ENCODE measurements at regions not wholly inside any gene's neighbourhood (a gene's known extent, or its start where the extent isn't known, plus 50 kb on each side); places are given as distances from the start of the nearest gene placed in this dataset.

DNA sequence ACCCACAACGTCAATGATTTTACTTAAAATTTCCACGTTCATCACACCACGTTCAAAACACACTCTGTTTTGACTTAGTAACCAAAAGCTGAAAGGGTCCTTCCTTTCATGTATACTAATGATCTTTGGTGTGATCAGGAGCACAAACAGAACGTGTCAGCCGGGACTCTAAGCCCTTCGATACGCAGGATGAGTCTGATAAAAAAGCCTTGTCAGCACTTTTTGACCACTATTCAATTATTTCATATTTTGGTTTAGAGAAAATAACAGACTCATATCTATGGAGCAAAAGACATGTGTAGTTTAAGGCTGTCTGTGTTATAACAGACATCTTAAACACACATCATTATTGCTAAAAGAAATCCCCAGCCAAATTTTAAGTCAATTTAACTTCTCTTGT lies 345.3 kb downstream of the ZNF516 start:
- no peak for DNase-seq (ENCODE audit: low read depth)
- TF ChIP-seq, protein P1, sequence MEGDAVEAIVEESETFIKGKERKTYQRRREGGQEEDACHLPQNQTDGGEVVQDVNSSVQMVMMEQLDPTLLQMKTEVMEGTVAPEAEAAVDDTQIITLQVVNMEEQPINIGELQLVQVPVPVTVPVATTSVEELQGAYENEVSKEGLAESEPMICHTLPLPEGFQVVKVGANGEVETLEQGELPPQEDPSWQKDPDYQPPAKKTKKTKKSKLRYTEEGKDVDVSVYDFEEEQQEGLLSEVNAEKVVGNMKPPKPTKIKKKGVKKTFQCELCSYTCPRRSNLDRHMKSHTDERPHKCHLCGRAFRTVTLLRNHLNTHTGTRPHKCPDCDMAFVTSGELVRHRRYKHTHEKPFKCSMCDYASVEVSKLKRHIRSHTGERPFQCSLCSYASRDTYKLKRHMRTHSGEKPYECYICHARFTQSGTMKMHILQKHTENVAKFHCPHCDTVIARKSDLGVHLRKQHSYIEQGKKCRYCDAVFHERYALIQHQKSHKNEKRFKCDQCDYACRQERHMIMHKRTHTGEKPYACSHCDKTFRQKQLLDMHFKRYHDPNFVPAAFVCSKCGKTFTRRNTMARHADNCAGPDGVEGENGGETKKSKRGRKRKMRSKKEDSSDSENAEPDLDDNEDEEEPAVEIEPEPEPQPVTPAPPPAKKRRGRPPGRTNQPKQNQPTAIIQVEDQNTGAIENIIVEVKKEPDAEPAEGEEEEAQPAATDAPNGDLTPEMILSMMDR (conservative IDR thresholded peaks at IDR 0.05; ENCODE audit: low read length): no peak
- no peak overlapping the region for H3K4me3 ChIP-seq (ENCODE audit: low read length)

DNA sequence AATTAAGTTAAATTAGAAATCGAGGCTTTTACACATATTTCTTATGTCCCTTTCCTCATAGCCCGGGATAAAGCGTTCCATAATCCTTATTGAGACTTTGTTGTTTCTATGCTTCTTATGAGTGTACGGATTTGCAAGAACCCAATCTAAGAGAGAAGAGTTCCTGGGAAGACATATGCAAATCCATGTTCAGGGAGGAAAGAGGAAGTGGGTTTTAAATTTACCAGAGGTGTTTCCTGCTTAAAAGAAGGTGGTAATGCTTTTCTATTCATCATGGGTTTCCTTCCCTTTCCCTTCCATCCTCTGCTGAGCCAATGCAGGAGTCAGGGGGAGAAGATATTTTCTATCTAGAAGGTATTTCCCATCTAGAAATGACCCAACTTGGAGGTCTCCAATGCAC lies 345.8 kb downstream of the ZNF516 start:
- no peak for DNase-seq (ENCODE audit: low read depth)
- H3K4me3 ChIP-seq (ENCODE audit: low read length): no peak overlapping the region
- TF ChIP-seq, protein P1 (conservative IDR thresholded peaks at IDR 0.05; ENCODE audit: low read length): no peak

DNA sequence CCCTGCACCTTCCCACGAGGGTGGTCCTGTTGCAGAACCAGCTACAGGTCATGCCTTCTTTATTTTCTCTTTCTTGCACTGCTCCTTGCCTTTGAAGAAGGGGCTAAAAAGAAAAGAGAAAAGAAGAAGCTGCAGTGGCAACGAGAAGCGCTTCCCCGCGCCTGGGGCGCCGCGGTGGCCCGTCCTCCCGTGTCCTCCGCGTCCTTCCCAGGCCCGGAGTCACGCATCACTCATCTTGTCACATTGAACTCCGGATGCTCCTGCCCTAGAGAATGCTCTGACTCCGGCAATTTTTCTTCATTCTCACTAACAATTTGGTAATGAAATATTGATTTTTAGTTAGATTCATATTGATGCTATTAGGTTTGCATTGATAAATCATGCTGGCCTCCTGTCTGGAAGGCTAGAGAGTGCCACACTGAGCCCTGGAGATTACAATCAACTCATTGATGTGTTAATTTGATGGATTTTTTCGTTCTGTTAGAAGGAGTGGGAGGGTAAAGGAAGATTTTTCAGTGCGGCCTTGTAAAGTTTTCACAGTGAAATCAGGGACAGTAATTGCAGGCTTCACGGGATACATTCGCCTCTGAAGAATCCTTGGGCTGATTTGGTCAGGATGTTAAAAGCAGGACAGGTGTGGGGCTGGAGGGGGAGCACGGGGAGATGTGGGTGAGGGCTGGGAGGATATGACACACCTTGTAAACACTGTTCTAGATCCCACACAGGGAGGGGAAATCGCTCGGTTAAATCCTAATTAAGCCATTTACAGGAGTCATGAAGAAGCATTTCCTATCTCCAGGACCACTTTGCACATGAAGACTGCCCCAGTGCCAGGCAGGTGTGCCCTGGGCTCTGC lies 349.3 kb downstream of the ZNF516 start:
- no peak overlapping the region for H3K4me3 ChIP-seq (ENCODE audit: low read length)
- TF ChIP-seq, protein P1 (conservative IDR thresholded peaks at IDR 0.05; ENCODE audit: low read length): no peak
- DNase-seq (ENCODE audit: low read depth): no peak

- no peak overlapping the region for H3K4me3 ChIP-seq (ENCODE audit: low read length)
- no peak for DNase-seq (ENCODE audit: low read depth)
- TF ChIP-seq, protein P1 (conservative IDR thresholded peaks at IDR 0.05; ENCODE audit: low read length): no peak
Measured at GRCh38 chr18:76144844-76145243, 350.2 kb downstream of the ZNF516 start.

DNA sequence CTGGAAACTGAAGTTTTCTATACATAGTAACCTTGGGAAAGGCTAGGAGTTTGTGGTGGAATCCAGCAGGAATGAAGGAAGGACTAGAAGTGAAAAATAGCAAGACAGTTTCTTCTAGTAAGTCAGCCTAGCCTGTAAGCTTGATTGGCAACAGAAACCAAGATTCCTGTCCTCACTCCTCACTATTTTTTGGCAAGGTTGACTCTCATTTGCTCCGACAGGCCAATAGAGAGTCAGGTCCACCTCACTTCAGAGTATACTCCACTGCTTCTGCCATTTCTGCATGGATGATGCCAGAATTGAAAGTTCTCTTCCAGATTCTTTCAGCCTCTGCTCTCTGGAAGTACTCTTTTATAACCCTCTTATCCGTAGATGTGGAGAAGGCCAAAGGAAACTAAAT lies 352.4 kb downstream of the ZNF516 start:
- no peak overlapping the region for H3K4me3 ChIP-seq (ENCODE audit: low read length)
- no peak for DNase-seq (ENCODE audit: low read depth)
- TF ChIP-seq, protein P1 (conservative IDR thresholded peaks at IDR 0.05; ENCODE audit: low read length): no peak

DNA sequence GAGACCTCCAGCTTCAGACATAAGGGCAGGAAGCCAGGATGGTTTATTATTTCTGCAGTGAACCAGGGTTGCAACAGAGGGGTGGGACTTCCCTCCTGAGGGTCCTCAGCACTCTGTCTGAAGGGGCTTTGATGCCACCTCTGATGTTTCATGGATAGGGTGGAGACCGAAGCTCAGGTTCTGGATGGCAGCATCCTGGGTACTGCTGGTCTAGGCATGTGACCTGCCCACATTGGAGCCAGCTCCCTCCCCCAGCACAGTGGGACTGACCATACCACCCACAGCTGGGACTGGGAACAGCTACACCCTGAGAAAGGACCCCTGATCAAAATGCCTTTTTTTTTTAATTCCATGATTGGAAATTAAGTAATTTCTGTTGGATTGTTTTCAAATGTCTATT lies 355.2 kb downstream of the ZNF516 start:
- TF ChIP-seq, protein P1 (conservative IDR thresholded peaks at IDR 0.05; ENCODE audit: low read length): no peak
- no peak overlapping the region for H3K4me3 ChIP-seq (ENCODE audit: low read length)
- no peak for DNase-seq (ENCODE audit: low read depth)

GRCh38 chr18:76137216-76137615 lies 357.8 kb downstream of the ZNF516 start:
- no peak for DNase-seq (ENCODE audit: low read depth)
- TF ChIP-seq, protein P1 (conservative IDR thresholded peaks at IDR 0.05; ENCODE audit: low read length): no peak

More at GRCh38 chr18:76137216-76137615, 357.8 kb downstream of the ZNF516 start:
- H3K4me3 ChIP-seq (ENCODE audit: low read length): no peak overlapping the region

All from AG10803 (cell line).